Stimulated activated CD8-positive, alpha-beta memory T cell treated with anti-CD3 and anti-CD28 coated beads, Interleukin-7, amount 100 ng/mL, for 1 hour (primary cell): ENCODE measurements at regions not wholly inside any gene's neighbourhood (a gene's known extent, or its start where the extent isn't known, plus 50 kb on each side); places are given as distances from the start of the nearest gene placed in this dataset.

Experiments used
- DNase-seq, 2 donors: peaks; one replicate each; pipeline ENCODE4 v3.0.0-alpha.2; 2020; ENCODE audit warnings: low read depth in 2 of 2

- no peak for DNase-seq
These were observed 153.7 kb upstream of the TSHZ2 start for GRCh38 chr20:52818491-52818890.

DNA sequence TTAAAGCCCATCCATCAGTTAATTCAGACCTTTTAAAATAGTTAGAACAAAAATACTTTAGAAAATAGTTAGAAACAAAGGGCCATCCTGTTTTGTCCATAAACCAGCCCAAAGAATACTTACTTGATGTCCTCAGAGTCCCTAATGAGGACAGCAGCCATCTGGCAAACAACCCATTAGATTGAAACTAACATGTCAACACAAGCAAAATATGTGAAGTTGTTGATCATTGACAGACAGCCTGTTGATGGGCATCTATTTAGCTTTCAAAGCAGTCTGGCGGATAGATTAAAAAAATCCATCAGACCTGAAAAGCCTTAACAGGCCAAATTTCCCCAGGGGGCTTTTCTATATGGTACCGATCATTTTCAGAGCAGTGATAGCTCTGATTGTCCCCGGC, 154.2 kb upstream of the TSHZ2 start:
- DNase-seq, result no peak

DNA sequence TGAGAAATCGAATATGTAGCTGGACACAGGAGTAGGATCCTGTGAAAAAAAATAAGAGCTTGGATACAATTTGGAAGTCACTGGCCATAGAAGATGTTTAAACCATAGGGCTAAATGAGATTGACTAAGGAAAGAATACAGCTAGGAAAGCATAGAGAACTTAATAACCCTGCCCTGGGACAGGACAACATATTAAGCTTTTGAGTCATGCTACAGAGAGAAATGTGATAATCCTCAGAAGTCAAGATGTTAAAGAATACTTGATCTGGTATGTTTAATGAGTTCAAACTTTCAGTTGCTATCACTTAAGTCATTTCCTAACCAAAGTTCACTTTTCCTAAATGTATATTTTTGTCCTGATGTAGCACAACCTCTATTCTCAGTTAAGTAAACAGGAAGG, 154.6 kb upstream of the TSHZ2 start:
- no peak for DNase-seq

DNA sequence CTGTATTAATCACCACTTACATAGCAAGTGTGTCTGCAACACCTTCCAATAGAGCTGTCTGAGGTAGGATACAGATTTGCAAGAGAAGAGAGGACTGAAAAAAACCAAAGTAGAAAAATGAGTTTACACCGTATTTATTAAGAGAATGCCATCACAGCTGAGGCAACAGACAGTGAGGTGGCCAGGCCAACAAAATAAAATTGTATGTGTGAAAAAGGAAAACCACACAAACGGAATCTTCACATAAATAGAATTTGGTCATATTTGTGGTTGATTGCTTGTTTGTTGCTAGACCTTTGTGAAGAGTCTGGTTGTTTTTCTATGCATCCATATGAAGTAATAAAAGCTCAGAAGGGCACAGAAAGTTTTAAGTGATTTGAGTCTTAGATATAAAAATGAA, 157.8 kb upstream of the TSHZ2 start:
- DNase-seq, result no peak

- DNase-seq, result no peak
These were observed 159.8 kb upstream of the TSHZ2 start for GRCh38 chr20:52812231-52812847.

DNA sequence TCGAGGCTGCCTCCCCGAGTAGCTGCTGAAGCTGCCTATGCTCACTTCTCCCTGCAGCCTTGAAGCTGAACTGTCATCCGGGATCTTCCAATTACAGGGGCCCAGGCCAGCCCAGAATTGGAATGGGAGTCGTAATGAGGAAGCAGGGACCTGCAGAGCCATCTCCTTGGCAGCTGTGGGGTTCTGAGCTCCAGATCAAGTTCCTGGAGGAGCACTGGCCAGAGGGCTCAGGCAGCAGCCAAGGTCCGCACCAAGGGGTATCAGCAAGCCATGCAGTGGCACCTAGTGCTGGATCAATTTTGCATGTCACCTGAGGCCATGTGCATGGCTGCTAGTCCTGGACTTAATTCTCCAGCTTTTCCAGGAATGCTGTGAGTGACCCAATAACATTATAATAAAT, 163.2 kb upstream of the TSHZ2 start:
- no peak for DNase-seq

DNA sequence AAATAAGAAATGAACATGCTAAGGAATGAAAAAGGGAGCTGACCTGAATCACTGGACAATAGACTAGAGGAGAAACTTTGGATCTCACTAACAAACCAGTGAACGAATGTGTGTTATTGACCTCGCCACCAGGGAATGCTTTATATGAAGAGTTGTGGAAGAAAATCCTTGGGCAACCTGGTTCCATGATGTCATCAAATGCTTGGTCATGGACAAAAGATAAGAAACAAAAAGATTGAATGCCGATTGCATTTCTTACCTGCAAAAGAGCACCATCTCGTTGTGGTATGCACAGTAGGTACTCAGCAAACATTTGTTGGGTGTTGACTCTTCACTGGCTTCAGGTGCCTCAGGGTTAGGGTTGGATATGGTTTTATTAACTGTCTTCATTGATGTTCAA, 165.2 kb upstream of the TSHZ2 start:
- no peak for DNase-seq

DNA sequence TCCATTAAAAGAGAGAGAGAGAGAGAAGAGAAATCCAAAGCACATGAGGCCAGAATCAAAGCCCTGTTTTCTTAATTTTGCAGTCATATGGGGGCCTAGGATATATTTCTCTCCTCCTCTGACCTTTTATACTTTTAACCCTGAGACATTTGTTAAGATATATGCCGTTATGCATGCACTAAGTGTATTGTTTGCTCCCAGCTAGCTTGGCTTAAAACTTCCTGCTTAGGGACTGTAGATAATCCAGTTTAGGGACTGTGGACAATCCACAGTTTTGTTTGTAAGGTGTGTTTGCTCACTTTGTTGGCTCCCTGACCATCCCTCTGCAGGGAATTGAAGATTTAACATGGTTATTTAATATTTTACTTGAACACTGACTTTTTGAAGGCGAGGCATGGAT, 166.3 kb upstream of the TSHZ2 start:
- no peak for DNase-seq

GRCh38 chr20:52805296-52805571, 166.9 kb upstream of the TSHZ2 start:
- no peak for DNase-seq

- DNase-seq, result no peak
These were observed 167.5 kb upstream of the TSHZ2 start for GRCh38 chr20:52804497-52805295.

- DNase-seq, result no peak
These were observed 170.5 kb upstream of the TSHZ2 start for GRCh38 chr20:52801628-52802006.

DNA sequence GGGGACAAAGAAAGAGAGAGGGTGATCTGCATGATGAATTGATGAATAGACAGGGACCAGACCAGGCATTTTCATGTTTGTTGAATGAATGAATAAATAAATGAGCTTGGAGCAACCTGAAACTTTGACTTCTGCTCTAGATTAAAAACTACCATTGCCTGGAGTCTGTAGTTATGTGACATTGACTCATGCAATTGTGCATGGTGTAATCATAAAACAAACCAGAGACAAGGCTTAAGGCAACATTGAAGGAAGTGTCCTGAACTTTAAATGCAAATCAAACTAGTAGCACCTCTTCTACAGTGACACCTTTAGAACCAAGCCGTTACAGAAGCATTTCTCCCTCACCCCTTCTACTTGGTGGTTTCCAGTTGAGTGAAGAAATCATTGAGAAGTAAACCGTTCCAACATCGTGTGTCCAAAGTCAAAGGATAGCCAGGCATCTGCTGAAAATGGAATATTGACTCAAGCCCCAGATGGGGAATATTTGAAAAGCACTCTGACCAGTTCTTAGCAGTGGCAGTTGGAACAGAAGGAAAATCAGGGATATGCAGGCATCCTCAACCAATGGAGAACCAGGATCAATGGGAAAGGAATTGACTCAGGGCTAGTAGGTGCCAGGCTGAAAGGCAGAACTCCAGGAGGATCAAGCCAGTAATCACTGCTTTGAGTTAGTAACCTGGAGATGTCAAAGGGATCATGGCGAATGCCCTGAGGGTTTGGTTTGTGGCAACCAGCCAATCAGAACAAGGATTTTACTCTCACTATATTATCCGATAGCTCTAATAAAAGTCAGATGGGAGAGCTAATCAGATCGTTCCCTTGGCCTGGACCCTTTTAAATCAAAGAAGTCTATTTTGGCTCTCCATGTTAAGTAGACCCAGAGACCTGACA, 171.2 kb upstream of the TSHZ2 start:
- DNase-seq, result no peak

GRCh38 chr20:52799130-52799529, 173.0 kb upstream of the TSHZ2 start:
- DNase-seq, result no peak

- no peak for DNase-seq
These were observed 174.0 kb upstream of the TSHZ2 start for GRCh38 chr20:52798124-52798523.

- DNase-seq, result no peak
These were observed 177.3 kb upstream of the TSHZ2 start for GRCh38 chr20:52794853-52795252.

GRCh38 chr20:52793339-52793963, 178.7 kb upstream of the TSHZ2 start:
- DNase-seq, result no peak

DNA sequence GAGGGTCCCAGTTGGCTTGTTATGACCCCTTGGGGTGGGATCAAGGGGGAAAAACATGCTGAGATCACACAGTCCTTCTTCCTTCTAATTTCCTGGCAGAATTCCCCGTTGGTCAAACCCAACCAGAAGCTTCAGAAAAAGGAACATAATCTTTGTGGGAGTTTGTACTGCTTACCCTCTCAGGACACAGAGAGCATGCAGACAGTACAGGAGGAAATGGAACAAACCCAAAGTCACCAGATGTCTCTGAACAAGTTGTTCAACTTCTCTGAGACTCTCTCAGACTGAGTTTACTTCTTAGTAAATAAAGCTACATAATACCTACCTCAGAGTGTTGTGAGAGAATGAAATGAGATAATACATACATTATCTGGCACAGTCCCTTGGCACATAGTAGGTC, 181.1 kb upstream of the TSHZ2 start:
- DNase-seq, result no peak

GRCh38 chr20:52789716-52790115, 182.4 kb upstream of the TSHZ2 start:
- DNase-seq, result no peak

DNA sequence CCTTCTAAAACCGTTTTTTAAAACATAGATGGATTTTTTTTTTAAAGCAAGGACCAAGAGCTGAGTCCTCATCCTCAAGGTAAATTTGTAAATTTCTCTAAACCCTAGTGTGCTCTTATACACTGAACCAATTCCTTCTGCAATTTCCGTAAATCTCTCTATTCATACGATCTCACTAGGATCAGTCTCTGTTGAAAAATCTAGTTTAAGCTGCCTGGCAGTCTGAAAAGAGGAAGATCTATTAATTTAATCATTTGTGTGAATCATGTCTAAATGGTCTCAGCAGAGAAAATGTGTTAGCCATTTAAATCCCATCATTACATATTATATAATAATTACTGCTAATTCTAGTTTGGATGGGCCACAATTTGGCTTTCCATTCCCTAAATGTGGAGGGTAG, 184.2 kb upstream of the TSHZ2 start:
- DNase-seq, result no peak

GRCh38 chr20:52787216-52787615, 184.9 kb upstream of the TSHZ2 start:
- DNase-seq, result no peak

DNA sequence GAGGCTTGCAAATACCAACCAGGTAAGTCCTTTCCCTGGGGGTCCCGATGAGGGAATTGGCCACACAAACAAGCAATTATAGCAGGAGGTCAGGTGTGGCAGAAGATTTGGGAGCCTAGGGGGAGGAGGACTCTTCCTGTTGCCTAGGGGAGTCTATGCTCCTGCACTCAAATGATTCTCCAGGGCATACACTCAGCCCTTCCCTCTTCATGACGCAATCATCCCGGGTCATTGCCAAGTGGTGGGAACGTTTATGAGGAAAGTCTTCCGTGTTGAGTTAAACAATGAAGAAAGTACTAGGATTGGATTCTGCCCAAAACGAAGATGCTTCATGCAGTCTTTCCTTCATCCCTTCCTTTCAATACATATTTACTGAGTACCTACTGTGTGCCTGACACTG, 186.5 kb upstream of the TSHZ2 start:
- no peak for DNase-seq

DNA sequence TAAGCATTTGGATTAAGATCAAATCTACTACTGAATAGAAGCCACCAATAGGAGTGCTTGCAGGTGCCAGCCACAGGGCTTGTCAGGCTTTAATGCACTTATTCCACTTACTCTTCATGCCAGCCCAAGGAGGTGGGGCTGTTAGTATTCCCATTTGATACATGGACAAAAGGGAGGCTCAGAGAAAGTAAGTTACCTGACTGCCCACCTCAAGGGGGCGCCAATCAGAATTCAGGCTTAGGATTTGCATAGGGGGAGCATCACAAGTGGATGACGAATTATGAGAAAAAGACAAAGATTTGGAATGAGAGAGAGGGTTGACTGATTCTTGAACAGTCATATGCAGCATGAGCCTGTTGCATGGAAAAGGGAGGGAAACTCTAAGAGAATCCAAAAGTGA, 188.4 kb upstream of the TSHZ2 start:
- no peak for DNase-seq

DNA sequence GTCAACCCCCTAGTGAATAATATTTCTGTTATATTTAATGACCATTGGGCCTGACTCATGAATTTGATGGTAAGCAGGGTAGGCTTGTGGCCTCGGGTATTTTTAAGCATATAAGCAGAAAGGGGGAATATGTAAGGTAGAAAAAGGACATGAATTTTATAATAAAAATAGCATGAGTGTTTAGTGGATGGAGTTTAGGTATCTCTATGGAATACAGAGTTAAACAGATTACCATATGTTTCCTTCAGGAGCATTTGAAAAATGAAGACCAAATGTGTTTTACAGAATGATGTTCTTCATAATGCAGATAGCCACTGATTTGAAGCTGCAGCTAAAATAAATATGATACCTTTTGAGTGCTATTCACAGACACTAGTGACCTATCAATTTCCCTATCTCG, 191.7 kb upstream of the TSHZ2 start:
- DNase-seq, result no peak
